ES-I3 (cell line): ENCODE measurements at regions not wholly inside any gene's neighbourhood (a gene's known extent, or its start where the extent isn't known, plus 50 kb on each side); places are given as distances from the start of the nearest gene placed in this dataset.
"Not testable (repeated sequence)": the region's sequence is repeated elsewhere in the genome, so short reads cannot be mapped to it uniquely, and the experiment has no call there.

Experiments used
- H3K36me3 ChIP-seq: 2 replicates; pipeline ENCODE4 v1.6.1; 2013; ENCODE audit warnings: mild to moderate bottlenecking, low read length, control low read depth, moderate library complexity; ENCODE audit not compliant: insufficient read depth
- H3K4me1 ChIP-seq: 2 replicates; pipeline ENCODE4 v1.6.1; 2013; ENCODE audit warnings: mild to moderate bottlenecking, control low read depth, low read length; ENCODE audit not compliant: insufficient read depth
- H3K9ac ChIP-seq: 2 replicates; pipeline ENCODE4 v1.6.1; 2013; ENCODE audit warnings: low read depth, mild to moderate bottlenecking, low read length, moderate library complexity
- H3K9me3 ChIP-seq: 2 replicates; pipeline ENCODE4 v1.6.1; 2013; ENCODE audit warnings: mild to moderate bottlenecking, low read length, moderate library complexity; ENCODE audit not compliant: control insufficient read depth, insufficient read depth

- Histone ChIP-seq H3K36me3 (no peaks in the 10 kb centered on the region), H3K9ac (peak overlapping the region; percentile 56), H3K9me3 (no peaks in the 10 kb centered on the region), H3K4me1 (no peaks in the 10 kb centered on the region; the same call in 1 of the 2 replicates)
Observed at GRCh38 chr9:14993901-14994554, 83.8 kb upstream of the FREM1 start.

GRCh38 chr9:14993061-14993800 lies 83.0 kb upstream of the FREM1 start:
- Histone ChIP-seq H3K4me1 (no peaks in the 10 kb centered on the region; the same call in 1 of the 2 replicates), H3K36me3 (no peaks in the 10 kb centered on the region), H3K9ac (peak overlapping the region; percentile 56), H3K9me3 (no peaks in the 10 kb centered on the region)

- no peaks in the 10 kb centered on the region; the same call in 1 of the 2 replicates for H3K4me1 ChIP-seq
- peak overlapping the region; percentile 56 for H3K9ac ChIP-seq
- no peaks in the 10 kb centered on the region for H3K9me3 ChIP-seq
- no peaks in the 10 kb centered on the region for H3K36me3 ChIP-seq
Observed at GRCh38 chr9:14992516-14992915, 82.3 kb upstream of the FREM1 start.

- Histone ChIP-seq H3K36me3 (no peaks in the 10 kb centered on the region), H3K4me1 (no peaks in the 10 kb centered on the region; the same call in 1 of the 2 replicates), H3K9me3 (no peaks in the 10 kb centered on the region), H3K9ac (peak overlapping the region; percentile 56; the same call in 1 of the 2 replicates)
Observed at GRCh38 chr9:14992081-14992480, 81.9 kb upstream of the FREM1 start.

GRCh38 chr9:14990647-14991046 lies 80.4 kb upstream of the FREM1 start:
- not testable (repeated sequence) for H3K36me3 ChIP-seq, H3K4me1 ChIP-seq, H3K9me3 ChIP-seq, H3K9ac ChIP-seq

- Histone ChIP-seq H3K36me3 (no peaks in the 10 kb centered on the region), H3K9ac (no peak overlapping the region), H3K4me1 (no peaks in the 10 kb centered on the region; the same call in 1 of the 2 replicates), H3K9me3 (no peaks in the 10 kb centered on the region)
Observed at GRCh38 chr9:14989811-14990210, 79.6 kb upstream of the FREM1 start.

- H3K36me3 ChIP-seq, H3K9me3 ChIP-seq, H3K4me1 ChIP-seq, H3K9ac ChIP-seq: not testable (repeated sequence)
Observed at GRCh38 chr9:14989336-14989735, 79.1 kb upstream of the FREM1 start.

GRCh38 chr9:14987858-14988257 lies 77.6 kb upstream of the FREM1 start:
- no peaks in the 10 kb centered on the region for H3K36me3 ChIP-seq
- H3K9ac ChIP-seq: no peak overlapping the region
- no peaks in the 10 kb centered on the region for H3K9me3 ChIP-seq
- no peaks in the 10 kb centered on the region; the same call in 1 of the 2 replicates for H3K4me1 ChIP-seq

- Histone ChIP-seq H3K4me1 (no peaks in the 10 kb centered on the region), H3K9me3 (no peaks in the 10 kb centered on the region), H3K9ac (no peak overlapping the region), H3K36me3 (no peaks in the 10 kb centered on the region)
Observed at GRCh38 chr9:14985419-14985818, 75.2 kb upstream of the FREM1 start.

GRCh38 chr9:14983599-14983998 lies 73.4 kb upstream of the FREM1 start:
- H3K4me1 ChIP-seq: no peaks in the 10 kb centered on the region
- H3K9me3 ChIP-seq: no peaks in the 10 kb centered on the region
- no peaks in the 10 kb centered on the region for H3K36me3 ChIP-seq
- H3K9ac ChIP-seq: no peak overlapping the region

GRCh38 chr9:14981291-14981950 lies 71.2 kb upstream of the FREM1 start:
- Histone ChIP-seq H3K9me3 (no peaks in the 10 kb centered on the region), H3K36me3 (no peaks in the 10 kb centered on the region), H3K4me1 (no peaks in the 10 kb centered on the region), H3K9ac (no peak overlapping the region)

GRCh38 chr9:14978022-14979000 lies 68.1 kb upstream of the FREM1 start:
- Histone ChIP-seq H3K9me3 (no peaks in the 10 kb centered on the region), H3K9ac (no peak overlapping the region), H3K4me1 (no peaks in the 10 kb centered on the region), H3K36me3 (no peaks in the 10 kb centered on the region)

GRCh38 chr9:14967450-14968321 lies 57.5 kb upstream of the FREM1 start:
- Histone ChIP-seq H3K9me3 (no peaks in the 10 kb centered on the region), H3K9ac (no peak overlapping the region), H3K36me3 (no peaks in the 10 kb centered on the region), H3K4me1 (no peaks in the 10 kb centered on the region)
